IMR-90 (cell line): ENCODE measurements at regions not wholly inside any gene's neighbourhood (a gene's known extent, or its start where the extent isn't known, plus 50 kb on each side); places are given as distances from the start of the nearest gene placed in this dataset.
"Not testable (repeated sequence)": the region's sequence is repeated elsewhere in the genome, so short reads cannot be mapped to it uniquely, and the experiment has no call there.

Experiments
- ATAC-seq: fragments of 200-7000 bp; cut with Tn5 transposase; 2 replicates; pipeline ENCODE4 v1.9.1; 2020; ENCODE audit warnings: low read depth, mild to moderate bottlenecking, moderate library complexity
- BruUV-seq: library from RNA; stranded (reverse); fragments of 400-500 nt; replicated peaks from 2 replicates; lab custom pipeline; 2021; lab: Mats Ljungman, UMichigan
- CTCF ChIA-PET: fragments of 300-600 bp; formaldehyde crosslinking; extraction: SDS; loops from one replicate; lab custom pipeline; 2021; ENCODE audit warnings: antibody characterized with exemption; lab: Yijun Ruan, JAX
- POLR2A ChIA-PET: fragments of 300-600 bp; sonication (Branson Sonifier 250); formaldehyde crosslinking; loops from one replicate; lab custom pipeline; 2022; ENCODE audit warnings: antibody characterized with exemption; ENCODE audit not compliant: unreplicated experiment; lab: Charles Lee
- DNase-seq: peaks from one replicate; pipeline ENCODE4 v3.0.0; 2013
- H2AFZ ChIP-seq: replicated peaks from 2 replicates; pipeline ENCODE3; 2013; ENCODE audit warnings: low read length, mild to moderate bottlenecking; ENCODE audit not compliant: poor library complexity
- H2AK5ac ChIP-seq: 2 replicates; pipeline ENCODE4 v1.6.1; 2013; ENCODE audit warnings: low read depth, low read length, inconsistent platforms
- H2AK9ac ChIP-seq: replicated peaks from 2 replicates; pipeline ENCODE3; 2013; ENCODE audit warnings: mild to moderate bottlenecking, low read depth, low read length, moderate library complexity; ENCODE audit not compliant: poor library complexity
- H2BK120ac ChIP-seq: 2 replicates; pipeline ENCODE4 v1.6.1; 2013; ENCODE audit warnings: low read depth, low read length, inconsistent platforms
- H2BK15ac ChIP-seq: 3 replicates; pipeline ENCODE4 v1.6.1; 2013; ENCODE audit warnings: low read depth, low read length, inconsistent platforms
- H2BK20ac ChIP-seq: 2 replicates; pipeline ENCODE4 v1.6.1; 2013; ENCODE audit warnings: low read depth, mild to moderate bottlenecking, inconsistent platforms, low read length, moderate library complexity
- H2BK5ac ChIP-seq: 2 replicates; pipeline ENCODE4 v1.6.1; 2013; ENCODE audit warnings: mild to moderate bottlenecking, low read depth, low read length, inconsistent platforms; ENCODE audit not compliant: poor library complexity, severe bottlenecking
- H3K14ac ChIP-seq: replicated peaks from 2 replicates; pipeline ENCODE4 v1.6.1; 2013; ENCODE audit warnings: low read depth, low read length, inconsistent platforms
- H3K18ac ChIP-seq: 2 replicates; pipeline ENCODE4 v1.6.1; 2013; ENCODE audit warnings: low read depth, low read length, control low read depth
- H3K23ac ChIP-seq: 2 replicates; pipeline ENCODE4 v1.6.1; 2013; ENCODE audit warnings: low read depth, low read length, inconsistent platforms
- H3K27ac ChIP-seq: 2 replicates; pipeline ENCODE4 v1.5.1; 2013; ENCODE audit warnings: mild to moderate bottlenecking, control low read depth, low read length; ENCODE audit not compliant: insufficient read depth
- H3K27me3 ChIP-seq: 2 replicates; pipeline ENCODE4 v1.6.1; 2013; ENCODE audit warnings: low read length; ENCODE audit not compliant: control insufficient read depth, insufficient read depth
- H3K36me3 ChIP-seq: 2 replicates; pipeline ENCODE4 v1.6.1; 2013; ENCODE audit warnings: low read length, mixed read lengths; ENCODE audit not compliant: control insufficient read depth, insufficient read depth
- H3K4ac ChIP-seq: 2 replicates; pipeline ENCODE4 v1.6.1; 2013; ENCODE audit warnings: low read depth, low read length, inconsistent platforms
- H3K4me1 ChIP-seq: 2 replicates; pipeline ENCODE4 v1.6.1; 2013; ENCODE audit warnings: low read length, mixed read lengths; ENCODE audit not compliant: control insufficient read depth, insufficient read depth
- H3K4me2 ChIP-seq: 2 replicates; pipeline ENCODE4 v1.6.1; 2013; ENCODE audit warnings: low read depth, mild to moderate bottlenecking, control low read depth, low read length, moderate library complexity
- H3K4me3 ChIP-seq: 2 replicates; pipeline ENCODE4 v1.5.1; 2013; ENCODE audit warnings: low read depth, mild to moderate bottlenecking, control low read depth, low read length, moderate library complexity; ENCODE audit not compliant: insufficient read depth
- H3K56ac ChIP-seq: 2 replicates; pipeline ENCODE4 v1.6.1; 2013; ENCODE audit warnings: low read length, inconsistent platforms; ENCODE audit not compliant: insufficient read depth; ENCODE audit errors: extremely low read depth
- H3K79me1 ChIP-seq, 2 experiments: 2 replicates each; pipeline ENCODE4 v1.6.1; 2013; ENCODE audit warnings: low read length in 2 of 2, inconsistent platforms in 1 of 2, low read depth in 1 of 2
- H3K9ac ChIP-seq: 2 replicates; pipeline ENCODE4 v1.6.1; 2013; ENCODE audit warnings: low read depth, low read length, control low read depth
- H3K9me1 ChIP-seq: 2 replicates; pipeline ENCODE4 v1.6.1; 2013; ENCODE audit warnings: low read length, inconsistent platforms; ENCODE audit not compliant: insufficient read depth
- H3K9me3 ChIP-seq: 2 replicates; pipeline ENCODE4 v1.6.1; 2013; ENCODE audit warnings: low read length; ENCODE audit not compliant: control insufficient read depth, insufficient read depth
- H4K20me1 ChIP-seq: 2 replicates; pipeline ENCODE4 v1.6.1; 2013; ENCODE audit warnings: low read length, inconsistent platforms; ENCODE audit not compliant: insufficient read depth
- H4K5ac ChIP-seq: 2 replicates; pipeline ENCODE4 v1.6.1; 2013; ENCODE audit warnings: mild to moderate bottlenecking, low read depth, low read length, control low read depth
- H4K8ac ChIP-seq, 2 experiments: 2 replicates each; pipeline ENCODE4 v1.6.1; 2013; ENCODE audit warnings: low read depth in 2 of 2, low read length in 2 of 2, control low read depth in 1 of 2, inconsistent platforms in 1 of 2
- H4K91ac ChIP-seq: 2 replicates; pipeline ENCODE4 v1.6.1; 2013; ENCODE audit warnings: low read depth, low read length, inconsistent platforms; ENCODE audit not compliant: insufficient read depth
- WGBS, 2 experiments: methylation state at CpG; one replicate each; pipeline versions ENCODE4 v1.1.5 to v1.1.7; 2013; ENCODE audit warnings: missing lambda C conversion rate in 2 of 2; ENCODE audit not compliant: insufficient read length in 1 of 2; ENCODE audit errors: extremely low coverage in 2 of 2; 5-methylcytosine and 5-hydroxymethylcytosine counted together
- dilution Hi-C: fragments of 300-500 bp; cut with HindIII; formaldehyde crosslinking; loops from one replicate; pipeline ENCODE4 v1.14.3; 2018; ENCODE audit warnings: low sequenced_read_pairs; ENCODE audit not compliant: unreplicated experiment
- in situ Hi-C: fragments of 300-500 bp; cut with MboI; formaldehyde crosslinking; loops from 3 replicates; pipeline ENCODE4 v1.14.3; 2019; ENCODE audit warnings: low sequenced_read_pairs, inconsistent platforms, mixed read lengths
- intact Hi-C: fragments of 100-400 bp; cut with micrococcal nuclease; formaldehyde crosslinking; loops from 2 replicates; pipeline ENCODE4 v1.10.0; 2022

DNA sequence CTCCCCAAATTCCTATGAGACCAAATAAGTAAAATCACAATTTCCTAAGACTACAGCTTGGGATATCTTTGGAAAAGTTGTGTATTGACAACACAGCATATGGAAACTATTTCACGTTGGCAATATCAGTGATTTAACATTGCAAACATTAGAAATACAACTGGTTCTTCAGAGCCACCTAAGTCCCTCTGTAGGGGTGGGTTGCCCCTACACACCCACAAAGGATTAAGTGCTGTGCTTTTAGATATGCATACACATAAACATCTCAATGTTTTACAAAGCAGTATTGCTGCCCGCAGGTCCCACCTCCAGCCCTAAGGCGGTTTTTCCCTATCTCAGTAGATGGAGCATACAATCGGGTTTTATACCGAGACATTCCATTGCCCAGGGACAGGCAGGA, 66.0 kb upstream of the DEFB108B start:
- ATAC-seq, H2AK9ac ChIP-seq, H4K8ac ChIP-seq, H3K56ac ChIP-seq, in situ Hi-C loops, H3K4me3 ChIP-seq, BruUV-seq, H3K4me1 ChIP-seq, H4K5ac ChIP-seq, H4K91ac ChIP-seq, H2BK15ac ChIP-seq, H3K18ac ChIP-seq, H3K27ac ChIP-seq, H3K23ac ChIP-seq, H3K4me2 ChIP-seq, POLR2A ChIA-PET, H4K20me1 ChIP-seq, H3K14ac ChIP-seq, CTCF ChIA-PET, intact Hi-C loops, H3K9me3 ChIP-seq, H3K9me1 ChIP-seq, H3K79me1 ChIP-seq, H2AK5ac ChIP-seq, H2BK20ac ChIP-seq, H3K36me3 ChIP-seq, H2BK5ac ChIP-seq, H3K4ac ChIP-seq, DNase-seq, H2AFZ ChIP-seq, H2BK120ac ChIP-seq, H3K9ac ChIP-seq, dilution Hi-C loops: not testable (repeated sequence)
- no CpG with 5 or more reads among the region's 5 CpGs for WGBS, 2 experiments
- H3K27me3 ChIP-seq, result peaks cover 14% of the 10 kb centered on the region

DNA sequence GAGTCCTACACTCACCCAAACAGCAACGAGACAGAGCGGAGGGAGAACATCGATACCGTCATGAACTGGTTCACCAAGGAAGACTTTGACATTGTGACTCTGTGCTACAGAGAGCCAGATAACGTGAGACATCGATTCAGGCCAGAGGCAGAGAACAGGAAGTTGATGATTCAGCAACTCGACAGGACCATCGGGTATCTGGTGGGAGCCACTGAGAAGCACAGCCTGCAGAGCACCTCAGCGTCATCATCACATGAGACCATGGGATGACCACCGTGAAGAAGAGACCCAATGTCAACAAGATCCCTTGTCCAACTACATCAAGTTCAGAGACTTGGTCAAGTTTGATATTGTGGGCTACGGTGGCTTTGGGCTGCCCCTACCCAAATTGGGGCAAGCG, 60.8 kb upstream of the DEFB108B start:
- in situ Hi-C loops, H2BK15ac ChIP-seq, H3K4me3 ChIP-seq, H4K5ac ChIP-seq, H2AK9ac ChIP-seq, H3K27me3 ChIP-seq, H3K56ac ChIP-seq, intact Hi-C loops, H3K9me1 ChIP-seq, dilution Hi-C loops, CTCF ChIA-PET, H2AK5ac ChIP-seq, H2AFZ ChIP-seq, H3K9ac ChIP-seq, H3K36me3 ChIP-seq, H3K9me3 ChIP-seq, H2BK20ac ChIP-seq, H4K91ac ChIP-seq, H2BK120ac ChIP-seq, H3K18ac ChIP-seq, H4K8ac ChIP-seq, H3K4me1 ChIP-seq, H2BK5ac ChIP-seq, H3K14ac ChIP-seq, DNase-seq, BruUV-seq, H3K27ac ChIP-seq, ATAC-seq, H3K4ac ChIP-seq, POLR2A ChIA-PET, H3K4me2 ChIP-seq, H3K79me1 ChIP-seq, H4K20me1 ChIP-seq, H3K23ac ChIP-seq: not testable (repeated sequence)
- whole genome bisulfite sequencing, 2 experiments, result 95% methylated on average over 3 of the region's 12 CpGs; no CpG with 5 or more reads in 1 of the 2 experiments
